T follicular helper cell (primary cell): ENCODE measurements at regions not wholly inside any gene's neighbourhood (a gene's known extent, or its start where the extent isn't known, plus 50 kb on each side); places are given as distances from the start of the nearest gene placed in this dataset.

Source experiments
- DNase-seq: peaks from one replicate; pipeline ENCODE4 v3.0.0-alpha.2; 2020; ENCODE audit warnings: low read depth

GRCh38 chr2:217440000-217440399, 562.8 kb downstream of the TNS1 start:
- DNase-seq, result no peak

- DNase-seq, result no peak
Observed at GRCh38 chr2:217438821-217439220, 564.0 kb downstream of the TNS1 start.

GRCh38 chr2:217438136-217438535, 564.7 kb downstream of the TNS1 start:
- no peak for DNase-seq

- DNase-seq, result no peak
Observed at GRCh38 chr2:217437290-217437870, 565.4 kb downstream of the TNS1 start.

- DNase-seq, result no peak
Observed at GRCh38 chr2:217436386-217436785, 566.4 kb downstream of the TNS1 start.

- no peak for DNase-seq
Observed at GRCh38 chr2:217434180-217434975, 568.4 kb downstream of the TNS1 start.

- no peak for DNase-seq
Observed at GRCh38 chr2:217433522-217433921, 569.3 kb downstream of the TNS1 start.

GRCh38 chr2:217431577-217432269, 571.1 kb downstream of the TNS1 start:
- DNase-seq, result no peak

GRCh38 chr2:217430916-217431576, 571.2 kb upstream of the TNP1 start:
- no peak for DNase-seq

- DNase-seq, result no peak
Observed at GRCh38 chr2:217429981-217430500, 570.2 kb upstream of the TNP1 start.

- no peak for DNase-seq
Observed at GRCh38 chr2:217421834-217422233, 562.0 kb upstream of the TNP1 start.

- no peak for DNase-seq
Observed at GRCh38 chr2:217420854-217421253, 561.0 kb upstream of the TNP1 start.

GRCh38 chr2:217419055-217419671, 559.3 kb upstream of the TNP1 start:
- no peak for DNase-seq

- no peak for DNase-seq
Observed at GRCh38 chr2:217418544-217418943, 558.7 kb upstream of the TNP1 start.

- DNase-seq, result no peak
Observed at GRCh38 chr2:217418090-217418489, 558.2 kb upstream of the TNP1 start.

GRCh38 chr2:217417536-217417935, 557.7 kb upstream of the TNP1 start:
- no peak for DNase-seq

GRCh38 chr2:217415316-217415715, 555.5 kb upstream of the TNP1 start:
- no peak for DNase-seq

- DNase-seq, result no peak
Observed at GRCh38 chr2:217414429-217414828, 554.6 kb upstream of the TNP1 start.

- no peak for DNase-seq
Observed at GRCh38 chr2:217413193-217413592, 553.3 kb upstream of the TNP1 start.

GRCh38 chr2:217412721-217413120, 552.9 kb upstream of the TNP1 start:
- no peak for DNase-seq

GRCh38 chr2:217412277-217412676, 552.4 kb upstream of the TNP1 start:
- no peak for DNase-seq

GRCh38 chr2:217410681-217410960, 550.8 kb upstream of the TNP1 start:
- no peak for DNase-seq
